Activated CD8-positive, alpha-beta T cell treated with anti-CD3 and anti-CD28 coated beads, Interleukin-2, amount 10 ng/mL, durations not matched to agents 7 days and 5 days (primary cell): ENCODE measurements at regions not wholly inside any gene's neighbourhood (a gene's known extent, or its start where the extent isn't known, plus 50 kb on each side); places are given as distances from the start of the nearest gene placed in this dataset.

ENCODE experiments used
- ATAC-seq: fragments of 150-1000 bp; cut with Tn5 transposase; one replicate; pipeline ENCODE4 v1.10.0; 2021; ENCODE audit warnings: moderate library complexity
- CTCF ChIA-PET: fragments of 350-600 bp; sonication (Branson Sonifier 250); formaldehyde crosslinking; loops from one replicate; lab custom pipeline; 2021; ENCODE audit warnings: antibody characterized with exemption; lab: Charles Lee
- POLR2A ChIA-PET: fragments of 350-600 bp; sonication (Branson Sonifier 250); formaldehyde crosslinking; loops from one replicate; lab custom pipeline; 2021; ENCODE audit warnings: antibody characterized with exemption; lab: Charles Lee
- DNase-seq: peaks from one replicate; pipeline ENCODE4 v3.0.0-alpha.2; 2020
- H3K27ac Mint-ChIP-seq: one replicate; pipeline ENCODE4 v1.8.0; 2021; ENCODE audit warnings: mild to moderate bottlenecking, mixed read lengths
- H3K27me3 Mint-ChIP-seq: one replicate; pipeline ENCODE4 v1.8.0; 2021; ENCODE audit warnings: low read depth, mixed read lengths
- H3K36me3 Mint-ChIP-seq: one replicate; pipeline ENCODE4 v1.8.0; 2021; ENCODE audit warnings: low read depth, mixed read lengths
- H3K4me1 Mint-ChIP-seq: one replicate; pipeline ENCODE4 v1.8.0; 2021; ENCODE audit warnings: low read depth, mixed read lengths
- H3K4me3 Mint-ChIP-seq: one replicate; pipeline ENCODE4 v1.8.0; 2021; ENCODE audit warnings: mild to moderate bottlenecking, mixed read lengths
- H3K9me3 Mint-ChIP-seq: one replicate; pipeline ENCODE4 v1.8.0; 2022; ENCODE audit warnings: mixed read lengths; ENCODE audit not compliant: insufficient read depth

DNA sequence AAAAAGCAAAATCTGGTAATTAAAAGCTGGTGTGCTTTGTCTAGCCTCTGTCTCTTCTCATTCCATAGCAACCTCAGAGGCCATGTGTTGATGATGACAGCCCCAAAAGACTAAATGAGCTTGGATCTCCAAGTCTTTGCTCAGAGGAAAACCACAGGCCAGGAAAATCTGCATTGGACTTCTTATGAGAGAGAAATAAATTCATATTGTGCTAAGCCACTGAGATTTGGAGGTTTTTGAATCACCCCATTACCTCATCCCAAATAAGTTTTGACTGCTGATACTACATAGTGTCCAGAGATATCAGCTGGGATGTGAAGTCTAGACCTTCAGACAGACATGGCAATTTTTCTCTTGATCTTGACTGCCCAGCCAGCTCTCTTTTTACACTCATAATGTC lies 178.6 kb upstream of the DIPK2B start:
- DNase-seq (no peak), ATAC-seq (no peak)
- Mint-ChIP-seq H3K27ac (no peak overlapping the region), H3K27me3 (peaks cover 3% of the 10 kb centered on the region), H3K36me3 (no peaks in the 10 kb centered on the region), H3K4me1 (no peaks in the 10 kb centered on the region), H3K9me3 (no peaks in the 10 kb centered on the region), H3K4me3 (no peak overlapping the region)
- ChIA-PET CTCF (no interaction called here), POLR2A (no interaction called here)

DNA sequence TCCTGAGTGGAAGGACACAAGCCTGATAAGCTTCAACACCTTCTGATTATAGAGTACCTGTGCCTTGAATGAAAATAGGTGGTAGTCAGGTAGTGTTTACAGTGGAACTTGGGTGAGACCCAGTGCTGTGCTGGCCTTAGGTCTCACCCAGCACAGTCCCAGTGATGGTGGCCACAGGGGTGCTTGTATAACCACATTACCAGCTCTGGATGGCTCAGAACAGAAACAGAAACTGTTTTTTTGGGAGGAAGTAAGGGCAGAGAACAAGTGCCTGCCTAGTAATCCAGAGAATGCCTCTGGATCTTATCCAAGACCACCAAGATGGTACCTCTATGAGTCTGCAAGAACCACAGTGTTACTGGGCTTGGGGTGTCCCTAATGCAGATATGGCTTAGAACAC lies 171.5 kb upstream of the DIPK2B start:
- Mint-ChIP-seq H3K36me3 (no peaks in the 10 kb centered on the region), H3K27me3 (no peaks in the 10 kb centered on the region), H3K4me3 (no peak overlapping the region), H3K4me1 (no peaks in the 10 kb centered on the region), H3K27ac (no peak overlapping the region), H3K9me3 (peaks cover 15% of the 10 kb centered on the region)
- POLR2A ChIA-PET: no interaction called here
- DNase-seq (no peak), ATAC-seq (no peak)
- CTCF ChIA-PET: no interaction called here

GRCh38 chrX:45368705-45369104 lies 168.0 kb upstream of the DIPK2B start:
- no peaks in the 10 kb centered on the region for H3K27me3 Mint-ChIP-seq
- DNase-seq (no peak), ATAC-seq (no peak)
- H3K27ac Mint-ChIP-seq: no peak overlapping the region
- H3K4me1 Mint-ChIP-seq: no peaks in the 10 kb centered on the region
- ChIA-PET POLR2A (no interaction called here), CTCF (no interaction called here)
- H3K36me3 Mint-ChIP-seq: no peaks in the 10 kb centered on the region
- no peak overlapping the region for H3K4me3 Mint-ChIP-seq
- peaks cover 14% of the 10 kb centered on the region for H3K9me3 Mint-ChIP-seq

DNA sequence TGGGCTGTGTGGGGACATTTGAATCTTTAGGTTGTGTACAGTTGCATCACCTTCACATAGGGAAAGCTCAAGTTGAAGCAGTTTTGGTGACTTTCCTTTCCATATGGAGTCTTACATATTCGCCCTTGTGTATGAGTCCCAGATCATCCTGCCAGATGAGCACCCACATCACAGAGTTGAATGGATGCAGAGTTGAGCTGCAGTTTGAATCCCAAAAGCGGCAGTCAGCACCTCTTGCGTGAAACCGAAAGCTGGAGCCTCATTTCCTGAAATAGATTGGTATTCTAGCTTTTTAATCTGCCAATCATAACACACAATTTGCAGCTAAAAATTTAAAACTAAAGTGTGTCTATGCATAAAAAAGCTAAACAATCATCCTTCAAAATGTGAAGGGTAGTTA lies 162.9 kb upstream of the DIPK2B start:
- Mint-ChIP-seq H3K4me3 (no peak overlapping the region), H3K36me3 (no peaks in the 10 kb centered on the region), H3K9me3 (peaks cover 9% of the 10 kb centered on the region), H3K27ac (no peak overlapping the region), H3K4me1 (no peaks in the 10 kb centered on the region), H3K27me3 (no peaks in the 10 kb centered on the region)
- CTCF ChIA-PET: no interaction called here
- DNase-seq (no peak), ATAC-seq (no peak)
- POLR2A ChIA-PET: no interaction called here

DNA sequence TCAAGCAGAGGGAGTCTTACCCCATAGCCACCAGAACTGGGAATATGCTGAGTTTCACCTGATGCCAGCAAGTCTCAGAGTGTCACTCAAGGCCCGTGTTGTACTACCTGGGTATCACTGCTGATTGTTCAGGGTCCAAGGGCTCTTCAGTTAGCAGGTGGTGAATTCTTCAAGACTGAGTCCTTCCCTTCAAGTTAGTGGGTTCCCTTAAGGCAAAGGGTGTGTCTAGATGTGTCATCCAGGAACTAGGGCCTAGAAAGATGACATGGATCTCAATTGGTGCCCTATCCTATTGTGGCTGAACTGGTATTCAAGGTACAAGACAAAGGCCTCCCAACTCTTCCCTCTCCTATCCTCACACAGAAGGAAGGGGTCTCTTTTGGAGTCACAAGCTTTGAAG lies 159.9 kb upstream of the DIPK2B start:
- ChIA-PET POLR2A (no interaction called here), CTCF (no interaction called here)
- no peaks in the 10 kb centered on the region for H3K4me1 Mint-ChIP-seq
- no peak overlapping the region for H3K4me3 Mint-ChIP-seq
- H3K27ac Mint-ChIP-seq: no peak overlapping the region
- ATAC-seq (no peak), DNase-seq (no peak)
- H3K27me3 Mint-ChIP-seq: no peaks in the 10 kb centered on the region
- peaks cover 4% of the 10 kb centered on the region for H3K9me3 Mint-ChIP-seq
- no peaks in the 10 kb centered on the region for H3K36me3 Mint-ChIP-seq

- ATAC-seq (no peak), DNase-seq (no peak)
- Mint-ChIP-seq H3K4me1 (no peaks in the 10 kb centered on the region), H3K9me3 (no peaks in the 10 kb centered on the region), H3K36me3 (no peaks in the 10 kb centered on the region), H3K4me3 (no peak overlapping the region), H3K27me3 (no peaks in the 10 kb centered on the region), H3K27ac (no peak overlapping the region)
- CTCF ChIA-PET: no interaction called here
- POLR2A ChIA-PET: no interaction called here
Observed at GRCh38 chrX:45358392-45358791, 157.7 kb upstream of the DIPK2B start.

DNA sequence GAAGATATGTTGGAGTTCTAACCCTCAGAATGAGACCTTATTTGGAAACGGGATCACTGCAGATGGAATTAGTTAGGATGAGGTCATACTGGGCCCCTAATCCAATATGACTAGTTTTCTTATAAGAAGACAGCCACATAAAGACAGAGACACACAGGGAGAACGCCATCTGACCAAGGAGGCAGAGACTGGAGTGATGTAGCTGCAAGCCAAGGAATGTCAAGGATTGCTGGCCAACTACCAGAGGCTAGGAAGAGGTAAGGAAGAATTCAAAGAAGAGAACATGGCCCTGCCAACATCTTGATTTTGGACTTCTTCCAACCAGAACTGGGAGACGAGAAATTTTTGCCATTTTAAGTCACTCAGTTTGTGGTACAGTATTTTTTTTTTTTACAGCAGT lies 152.8 kb upstream of the DIPK2B start:
- H3K4me1 Mint-ChIP-seq: peaks cover 3% of the 10 kb centered on the region
- H3K27ac Mint-ChIP-seq: no peak overlapping the region
- H3K36me3 Mint-ChIP-seq: no peaks in the 10 kb centered on the region
- H3K9me3 Mint-ChIP-seq: no peaks in the 10 kb centered on the region
- POLR2A ChIA-PET: no interaction called here
- CTCF ChIA-PET: no interaction called here
- DNase-seq: no peak
- no peaks in the 10 kb centered on the region for H3K27me3 Mint-ChIP-seq
- ATAC-seq: no peak
- H3K4me3 Mint-ChIP-seq: no peak overlapping the region

DNA sequence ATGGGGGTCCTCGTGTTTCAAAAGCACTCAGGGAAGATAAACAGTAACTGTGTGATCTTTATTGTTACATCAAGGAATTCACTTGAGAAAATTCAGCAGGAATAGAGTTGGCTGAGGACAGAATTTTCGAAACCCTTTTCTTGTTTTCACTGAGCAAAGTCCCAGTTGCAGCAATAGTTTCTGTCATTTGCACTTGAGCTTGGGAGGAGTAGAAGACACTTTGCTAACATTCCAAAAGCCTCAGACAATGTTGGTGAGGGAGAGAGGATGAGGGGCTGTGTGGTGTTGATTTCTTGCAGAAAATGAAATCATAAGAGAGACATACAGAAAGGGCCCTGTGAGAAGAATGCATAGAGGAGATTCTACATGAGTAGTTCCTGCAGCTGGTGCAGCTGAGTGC lies 151.9 kb upstream of the DIPK2B start:
- no peak overlapping the region for H3K27ac Mint-ChIP-seq
- no peaks in the 10 kb centered on the region for H3K36me3 Mint-ChIP-seq
- H3K4me1 Mint-ChIP-seq: peaks cover 3% of the 10 kb centered on the region
- no peaks in the 10 kb centered on the region for H3K9me3 Mint-ChIP-seq
- POLR2A ChIA-PET: no interaction called here
- H3K4me3 Mint-ChIP-seq: no peak overlapping the region
- no peak for ATAC-seq
- DNase-seq: no peak
- no peaks in the 10 kb centered on the region for H3K27me3 Mint-ChIP-seq
- CTCF ChIA-PET: no interaction called here

DNA sequence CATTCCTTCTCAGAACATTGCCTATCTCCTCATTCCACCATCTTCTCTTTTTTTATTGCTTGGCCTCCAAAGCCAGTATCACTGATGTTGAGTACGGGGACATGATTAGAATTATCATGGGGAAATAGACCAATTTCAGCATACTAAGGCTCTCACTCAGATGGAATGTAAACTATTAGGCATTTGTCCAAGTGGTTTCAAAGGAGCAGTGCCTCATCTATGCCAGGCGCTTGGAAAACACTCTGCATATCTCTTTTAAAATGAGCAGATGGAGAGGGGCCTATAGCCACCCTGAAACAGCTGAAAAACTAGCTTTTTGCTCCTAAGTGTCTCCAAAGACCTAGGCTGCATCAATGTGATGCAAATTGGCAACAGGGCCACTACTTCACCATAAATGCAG lies 150.8 kb upstream of the DIPK2B start:
- Mint-ChIP-seq H3K27ac (no peak overlapping the region), H3K36me3 (no peaks in the 10 kb centered on the region), H3K4me3 (no peak overlapping the region), H3K9me3 (no peaks in the 10 kb centered on the region), H3K27me3 (no peaks in the 10 kb centered on the region), H3K4me1 (peaks cover 3% of the 10 kb centered on the region)
- no peak for ATAC-seq
- POLR2A ChIA-PET: no interaction called here
- CTCF ChIA-PET: no interaction called here
- DNase-seq: no peak

DNA sequence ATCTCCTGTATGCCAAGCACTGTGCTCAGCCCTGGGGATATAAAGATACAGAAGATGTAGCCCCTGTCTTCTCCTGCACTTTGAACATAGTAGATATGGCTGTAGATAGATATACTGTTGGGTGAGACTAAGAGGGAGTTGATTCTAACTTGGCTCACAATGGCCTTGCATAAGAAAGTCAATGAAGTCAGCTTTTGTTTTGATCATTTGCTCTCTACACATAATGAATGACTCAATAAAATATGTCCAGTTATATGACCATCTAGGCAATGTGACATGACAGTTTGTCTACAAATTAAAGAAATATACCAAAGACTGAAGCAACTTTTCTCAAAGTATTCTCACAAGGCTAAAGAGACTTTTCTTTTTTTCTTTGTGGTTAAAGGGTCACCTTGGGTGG lies 147.6 kb upstream of the DIPK2B start:
- CTCF ChIA-PET: no interaction called here
- Mint-ChIP-seq H3K36me3 (no peaks in the 10 kb centered on the region), H3K27ac (no peak overlapping the region), H3K4me3 (no peak overlapping the region), H3K4me1 (peaks cover 3% of the 10 kb centered on the region), H3K27me3 (no peaks in the 10 kb centered on the region), H3K9me3 (no peaks in the 10 kb centered on the region)
- DNase-seq: no peak
- POLR2A ChIA-PET: no interaction called here
- ATAC-seq: no peak

DNA sequence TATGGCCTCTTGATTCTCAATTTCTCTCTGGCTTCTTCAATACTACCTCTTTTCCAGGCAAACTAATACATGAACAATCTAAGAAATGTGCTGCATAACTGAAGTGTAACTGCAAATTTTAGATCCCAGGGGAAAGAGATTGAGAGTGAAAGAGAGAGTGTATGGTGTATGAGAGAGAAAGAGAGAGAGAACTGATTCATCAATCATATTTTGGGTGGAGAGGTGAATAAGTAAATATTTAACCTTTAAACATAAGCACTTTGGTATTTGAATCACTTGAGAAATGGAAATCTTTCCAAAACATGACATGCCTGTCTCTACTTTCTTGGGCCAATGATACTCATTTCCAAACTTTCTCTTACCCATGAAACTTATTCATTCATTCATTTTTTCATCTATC lies 147.2 kb upstream of the DIPK2B start:
- Mint-ChIP-seq H3K4me3 (no peak overlapping the region), H3K9me3 (no peaks in the 10 kb centered on the region), H3K4me1 (peaks cover 3% of the 10 kb centered on the region), H3K27ac (no peak overlapping the region), H3K36me3 (no peaks in the 10 kb centered on the region), H3K27me3 (no peaks in the 10 kb centered on the region)
- CTCF ChIA-PET: no interaction called here
- POLR2A ChIA-PET: no interaction called here
- ATAC-seq: no peak
- DNase-seq: no peak

DNA sequence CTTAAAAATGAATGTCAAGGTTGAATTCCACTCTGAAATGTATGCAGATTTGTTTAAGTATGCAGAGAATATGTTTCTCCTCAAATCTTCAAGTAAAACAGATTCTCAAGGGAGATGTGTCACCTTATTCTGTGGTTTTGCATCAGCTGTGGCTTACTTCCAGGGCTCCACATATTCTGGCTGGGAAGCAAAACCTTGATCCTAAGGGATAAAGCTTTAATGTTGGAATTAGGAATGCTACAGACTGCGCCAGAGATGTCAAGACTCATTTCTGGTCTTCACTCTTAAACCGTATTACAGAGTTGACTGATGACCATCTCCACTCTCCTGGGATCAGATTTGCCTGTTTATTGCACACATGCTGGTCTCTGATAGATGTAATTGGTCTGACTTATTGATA lies 143.9 kb upstream of the DIPK2B start:
- Mint-ChIP-seq H3K36me3 (no peaks in the 10 kb centered on the region), H3K4me1 (no peaks in the 10 kb centered on the region), H3K9me3 (no peaks in the 10 kb centered on the region), H3K4me3 (no peak overlapping the region), H3K27ac (no peak overlapping the region), H3K27me3 (no peaks in the 10 kb centered on the region)
- ChIA-PET POLR2A (no interaction called here), CTCF (no interaction called here)
- DNase-seq (no peak), ATAC-seq (no peak)

DNA sequence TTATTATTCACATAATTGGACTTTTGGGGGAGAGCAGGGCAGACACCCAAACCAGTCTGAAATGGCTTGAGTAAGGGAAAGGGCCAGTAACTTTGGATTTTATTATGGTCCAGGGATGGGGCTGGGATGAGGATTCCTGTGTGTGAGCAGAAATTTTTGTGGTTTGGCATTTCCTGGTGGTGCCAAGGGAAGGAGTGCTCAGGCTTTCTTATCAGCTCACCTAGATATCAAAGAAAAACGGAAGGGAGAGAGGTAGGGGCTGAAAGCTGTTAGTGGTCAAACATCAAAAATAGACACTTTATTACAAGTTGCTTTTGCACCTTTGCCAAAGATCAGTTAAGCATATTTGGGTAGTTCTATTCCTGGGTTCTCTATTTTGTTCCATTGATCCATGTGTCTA lies 128.5 kb upstream of the DIPK2B start:
- Mint-ChIP-seq H3K4me3 (no peak overlapping the region), H3K27me3 (peaks cover 5% of the 10 kb centered on the region), H3K27ac (no peak overlapping the region), H3K36me3 (no peaks in the 10 kb centered on the region), H3K4me1 (no peaks in the 10 kb centered on the region), H3K9me3 (no peaks in the 10 kb centered on the region)
- ChIA-PET CTCF (no interaction called here), POLR2A (no interaction called here)
- ATAC-seq: no peak
- DNase-seq: no peak
